Esophagus squamous epithelium (tissue), 5 donors: ENCODE measurements at regions not wholly inside any gene's neighbourhood (a gene's known extent, or its start where the extent isn't known, plus 50 kb on each side); places are given as distances from the start of the nearest gene placed in this dataset.
"Not testable (repeated sequence)": the region's sequence is repeated elsewhere in the genome, so short reads cannot be mapped to it uniquely, and the experiment has no call there.

Source experiments
- DNase-seq: peaks from one replicate; lab custom pipeline; 2025; lab: John Stamatoyannopoulos, UW
- H3K27ac ChIP-seq, 4 donors: fragments of 200-600 bp; sonication (generic); one replicate each; pipeline ENCODE4 v1.5.1; 2016 to 2019; ENCODE audit warnings: mild to moderate bottlenecking in 1 of 4
- H3K27me3 ChIP-seq, 4 donors: fragments of 200-600 bp; sonication (generic); 1 replicate in 3 of 4; 2 replicates in 1 of 4; pipeline versions ENCODE4 v1.5.1 to v1.6.0; 2017 to 2021; ENCODE audit warnings: antibody characterized with exemption in 1 of 4
- H3K36me3 ChIP-seq, 3 donors: fragments of 200-600 bp; sonication (generic); one replicate each; pipeline ENCODE4 v1.5.1; 2016 to 2019
- H3K4me1 ChIP-seq, 3 donors: fragments of 200-600 bp; sonication (generic); one replicate each; pipeline ENCODE4 v1.5.1; 2017 to 2019
- H3K4me3 ChIP-seq, 4 donors: fragments of 200-600 bp; sonication (generic); 1 replicate in 3 of 4; 2 replicates in 1 of 4; pipeline ENCODE4 v1.5.1; 2016 to 2019; ENCODE audit warnings: mild to moderate bottlenecking in 2 of 4, moderate library complexity in 1 of 4
- H3K9me3 ChIP-seq, 3 donors: fragments of 200-600 bp; sonication (generic); one replicate each; pipeline ENCODE4 v1.5.1; 2016 to 2019
- CTCF ChIP-seq, 6 experiments: fragments of 450-650 bp in 4 of 6; fragments of 200-600 bp in 2 of 6; sonication (generic) in 2 of 6; IDR thresholded peaks; one replicate each; pipeline ENCODE4 v1.5.1; 2016 to 2019; ENCODE audit warnings: antibody characterized with exemption in 6 of 6, mild to moderate bottlenecking in 4 of 6, moderate library complexity in 4 of 6
- POLR2A ChIP-seq, 4 donors: fragments of 450-650 bp; IDR thresholded peaks; one replicate each; pipeline ENCODE4 v1.6.1; 2017; ENCODE audit warnings: antibody characterized with exemption in 4 of 4, mild to moderate bottlenecking in 4 of 4, moderate library complexity in 3 of 4
- WGBS, 2 donors: methylation state at CpG; one replicate each; pipeline ENCODE4 v1.1.5; 2018; 5-methylcytosine and 5-hydroxymethylcytosine counted together
- intact Hi-C: fragments of 100-400 bp; cut with DNase I; formaldehyde crosslinking; loops from one replicate; pipeline ENCODE4 v1.15.0; 2022
- donor health status: DM: yes; HTN: yes; CAD: no.

DNA sequence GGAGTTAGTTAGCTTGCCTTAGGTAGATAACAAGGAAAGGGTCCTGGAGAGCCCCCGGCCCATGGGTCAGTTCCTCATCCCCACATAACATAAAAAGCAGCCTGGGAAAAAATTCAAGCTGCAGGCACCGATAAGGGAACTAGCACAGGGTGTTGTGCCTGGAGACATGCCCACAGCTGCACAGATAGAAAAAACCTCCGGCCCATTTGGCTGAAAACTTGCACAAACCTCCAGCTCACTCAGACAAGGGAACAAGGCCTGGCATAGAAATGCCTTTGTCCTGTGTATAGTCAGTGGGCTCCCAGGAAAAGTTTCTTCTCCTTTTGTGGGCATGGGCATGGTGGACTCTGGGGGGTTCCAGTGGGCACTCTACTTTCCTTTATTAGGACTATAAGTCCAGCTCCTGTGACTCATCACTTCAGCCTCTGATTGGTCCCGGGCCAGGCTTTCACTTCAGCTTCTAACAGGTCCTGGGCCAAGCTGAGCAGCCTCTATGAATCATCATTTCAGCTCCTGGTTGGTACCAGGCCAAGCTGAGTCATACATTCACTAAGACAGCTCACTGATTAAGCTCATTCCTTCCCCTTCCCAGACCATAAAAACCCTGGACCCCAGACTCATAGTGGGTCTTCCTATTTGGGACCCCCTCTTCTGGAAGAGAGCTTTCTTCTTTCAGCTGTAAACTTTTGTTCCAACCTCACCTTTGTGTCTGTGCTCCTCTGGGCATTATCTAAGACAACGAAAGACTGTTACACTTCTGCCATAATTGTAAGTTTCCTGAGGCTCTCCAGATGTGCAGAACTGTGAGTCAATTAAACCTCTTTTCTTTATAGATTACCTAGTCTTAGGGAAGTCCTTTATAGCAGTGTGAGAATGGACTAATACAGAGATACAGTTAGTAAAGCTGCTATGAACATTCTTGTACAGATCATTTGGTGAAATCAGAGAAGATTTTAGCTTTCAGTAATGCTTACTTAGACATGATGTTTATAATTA is 348.0 kb upstream of the DPPA4 start:
- WGBS, 2 donors, result 29 to 35% methylated on average over 5 of the region's 5 CpGs
- Histone ChIP-seq H3K27ac (peak overlapping the region in 2 of 4 donors; percentile 53 to 61), H3K27me3 (no peaks in the 10 kb centered on the region), H3K9me3 (peaks cover 0 to 2% (median 0%) of the 10 kb centered on the region in 3 donors), H3K4me3 (peak overlapping the region in 1 of 4 donors; percentile 6), H3K4me1 (no peaks in the 10 kb centered on the region), H3K36me3 (no peaks in the 10 kb centered on the region)
- TF ChIP-seq POLR2A (IDR thresholded peaks at IDR 0.05) (no peak), CTCF (IDR thresholded peaks at IDR 0.05) (no peak)
- intact Hi-C loops, result no loop called here
- no peak for DNase-seq

DNA sequence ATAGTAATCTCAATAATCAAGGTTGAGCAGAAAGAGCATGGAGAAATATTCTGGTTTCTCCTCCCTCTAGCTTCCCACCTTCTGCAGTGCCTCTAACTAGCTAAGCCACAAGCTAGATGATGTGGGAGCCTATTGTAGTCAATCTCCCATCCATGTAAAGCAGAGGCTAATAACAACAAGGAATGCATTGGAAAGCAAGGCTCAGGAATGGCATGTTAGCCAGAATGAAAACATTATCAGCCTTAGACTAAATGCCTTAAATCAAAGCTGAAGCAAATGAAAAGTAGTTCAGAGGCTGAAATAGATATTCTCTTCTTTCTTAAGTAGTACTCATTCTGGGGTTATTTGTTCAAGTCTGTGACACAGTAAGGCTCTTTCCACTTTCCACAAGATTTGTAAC is 350.3 kb upstream of the DPPA4 start:
- no peaks in the 10 kb centered on the region for H3K4me1 ChIP-seq
- intact Hi-C loops, result no loop called here
- no peak for DNase-seq
- H3K4me3 ChIP-seq, result no peak overlapping the region
- TF ChIP-seq CTCF (IDR thresholded peaks at IDR 0.05), result no peak
- TF ChIP-seq POLR2A (IDR thresholded peaks at IDR 0.05), result no peak
- no peaks in the 10 kb centered on the region for H3K36me3 ChIP-seq
- H3K9me3 ChIP-seq, result peaks cover 0 to 8% (median 0%) of the 10 kb centered on the region in 3 donors
- H3K27ac ChIP-seq, result no peak overlapping the region
- no peaks in the 10 kb centered on the region for H3K27me3 ChIP-seq

- no peaks in the 10 kb centered on the region for H3K36me3 ChIP-seq
- no peak overlapping the region for H3K27ac ChIP-seq
- no peak for DNase-seq
- no peaks in the 10 kb centered on the region for H3K4me1 ChIP-seq
- no peak for TF ChIP-seq CTCF (IDR thresholded peaks at IDR 0.05)
- no peak for TF ChIP-seq POLR2A (IDR thresholded peaks at IDR 0.05)
- intact Hi-C loops, result no loop called here
- H3K9me3 ChIP-seq, result peaks cover 0 to 12% (median 3%) of the 10 kb centered on the region in 3 donors
- no peak overlapping the region for H3K4me3 ChIP-seq
- no peaks in the 10 kb centered on the region for H3K27me3 ChIP-seq
Observed at GRCh38 chr3:109696932-109697331, 359.6 kb upstream of the DPPA4 start.

DNA sequence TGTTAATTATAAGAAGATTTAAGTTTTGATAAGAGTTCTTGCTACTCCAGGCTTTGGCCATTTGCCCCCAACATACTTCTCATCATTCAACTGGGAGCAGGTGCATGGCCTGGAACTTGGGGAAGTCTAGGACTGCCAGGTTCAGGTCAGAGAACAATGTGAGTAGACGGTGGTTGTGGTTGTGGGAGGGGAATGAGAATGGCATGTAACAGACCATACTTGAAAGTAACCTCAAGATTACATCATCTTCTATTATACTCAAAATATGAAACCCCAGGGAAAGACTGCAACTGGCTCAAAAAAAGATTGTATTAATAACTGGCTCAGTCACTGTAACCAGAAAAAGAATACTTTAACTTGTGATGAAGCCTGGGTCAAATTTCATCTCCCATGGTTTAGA is 364.9 kb upstream of the DPPA4 start:
- intact Hi-C loops, result no loop called here
- H3K4me3 ChIP-seq, result no peak overlapping the region
- no peaks in the 10 kb centered on the region for H3K36me3 ChIP-seq
- no peaks in the 10 kb centered on the region for H3K27me3 ChIP-seq
- WGBS, 2 donors, result 14 to 21% methylated on average over 1 of the region's 1 CpG
- no peaks in the 10 kb centered on the region for H3K4me1 ChIP-seq
- no peak overlapping the region for H3K27ac ChIP-seq
- no peaks in the 10 kb centered on the region for H3K9me3 ChIP-seq
- no peak for DNase-seq
- TF ChIP-seq CTCF (IDR thresholded peaks at IDR 0.05) (no peak), POLR2A (IDR thresholded peaks at IDR 0.05) (no peak)

DNA sequence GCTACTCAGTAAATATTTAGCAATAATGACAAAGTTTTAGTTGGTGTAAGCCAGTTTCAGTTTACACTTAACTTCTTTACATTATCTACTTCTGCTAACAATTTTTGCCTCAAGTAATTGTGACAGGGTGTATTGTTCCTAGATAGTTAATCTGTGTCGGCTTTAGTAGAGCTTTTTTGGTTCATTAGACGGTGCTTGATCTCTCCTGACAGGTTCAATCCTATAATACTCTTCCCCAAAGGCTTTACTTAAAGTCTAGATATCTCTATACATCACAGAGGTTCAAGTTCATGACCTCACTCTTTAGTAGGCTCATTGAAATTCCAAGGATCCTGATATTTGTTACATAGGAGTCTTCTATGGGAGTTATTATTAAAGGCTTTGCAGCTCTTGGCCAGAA is 365.6 kb upstream of the DPPA4 start:
- 32 to 56% methylated on average over 2 of the region's 2 CpGs for WGBS, 2 donors
- no peaks in the 10 kb centered on the region for H3K9me3 ChIP-seq
- H3K4me3 ChIP-seq, result no peak overlapping the region
- no peak overlapping the region for H3K27ac ChIP-seq
- DNase-seq, result no peak
- H3K36me3 ChIP-seq, result no peaks in the 10 kb centered on the region
- no peaks in the 10 kb centered on the region for H3K27me3 ChIP-seq
- TF ChIP-seq POLR2A (IDR thresholded peaks at IDR 0.05) (no peak), CTCF (IDR thresholded peaks at IDR 0.05) (no peak)
- intact Hi-C loops, result no loop called here
- H3K4me1 ChIP-seq, result no peaks in the 10 kb centered on the region

DNA sequence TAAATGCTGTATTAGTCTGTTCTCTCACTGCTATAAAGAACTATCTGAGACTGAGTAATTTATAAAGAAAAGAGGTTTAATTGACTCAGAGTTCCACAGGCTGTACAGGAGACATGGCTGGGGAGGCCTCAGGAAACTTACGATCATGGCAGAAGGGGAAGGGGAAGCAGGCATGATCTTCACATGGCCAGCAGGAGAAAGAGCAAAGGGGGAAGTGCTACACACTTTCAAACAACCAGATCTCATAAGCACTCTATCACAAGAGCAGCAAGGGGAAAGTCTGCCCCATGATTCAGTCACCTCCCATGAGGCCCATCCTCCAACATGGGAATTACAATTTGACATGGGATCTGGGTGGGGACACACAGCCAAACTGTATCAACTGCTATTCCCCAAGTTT is 367.8 kb upstream of the DPPA4 start:
- H3K4me1 ChIP-seq, H3K36me3 ChIP-seq, H3K4me3 ChIP-seq, intact Hi-C loops, H3K27ac ChIP-seq, H3K27me3 ChIP-seq, DNase-seq, H3K9me3 ChIP-seq: not testable (repeated sequence)
- 78 to 100% methylated on average over 1 of the region's 1 CpG for WGBS, 2 donors
